Stomach (tissue), 8 donors: ENCODE measurements at regions not wholly inside any gene's neighbourhood (a gene's known extent, or its start where the extent isn't known, plus 50 kb on each side); places are given as distances from the start of the nearest gene placed in this dataset.

Source experiments
- DNase-seq, 2 donors: peaks; one replicate each; pipeline versions ENCODE4 v3.0.0 to v3.0.0-alpha.2; 2013 to 2019
- H3K27ac ChIP-seq, 5 donors: fragments of 200-600 bp in 4 of 5; sonication (generic) in 4 of 5; one replicate each; pipeline ENCODE4 v1.5.1; 2013 to 2019; ENCODE audit warnings: mild to moderate bottlenecking in 1 of 5, moderate library complexity in 1 of 5
- H3K27me3 ChIP-seq, 3 donors: fragments of 200-600 bp; sonication (generic); one replicate each; pipeline ENCODE4 v1.5.1; 2017 to 2019; ENCODE audit warnings: mixed run types in 1 of 3
- H3K36me3 ChIP-seq, 4 donors: fragments of 200-600 bp; sonication (generic); 1 replicate in 3 of 4; 2 replicates in 1 of 4; pipeline ENCODE4 v1.5.1; 2016 to 2019
- H3K4me1 ChIP-seq, 4 donors: fragments of 200-600 bp; sonication (generic); one replicate each; pipeline ENCODE4 v1.5.1; 2016 to 2019
- H3K4me3 ChIP-seq, 4 donors: fragments of 200-600 bp; sonication (generic) in 3 of 4; one replicate each; pipeline ENCODE4 v1.5.1; 2016 to 2019; ENCODE audit warnings: mild to moderate bottlenecking in 1 of 4
- H3K9me3 ChIP-seq, 4 donors: fragments of 200-600 bp; sonication (generic); one replicate each; pipeline ENCODE4 v1.5.1; 2016 to 2019
- CTCF ChIP-seq, 7 experiments: fragments of 450-650 bp in 4 of 7; fragments of 200-600 bp in 3 of 7; sonication (generic) in 3 of 7; IDR thresholded peaks; one replicate each; pipeline ENCODE4 v1.5.1; 2016 to 2019; ENCODE audit warnings: antibody characterized with exemption in 7 of 7, control low read depth in 2 of 7, mild to moderate bottlenecking in 1 of 7
- EP300 ChIP-seq: sonication (generic); formaldehyde crosslinking; IDR thresholded peaks from one replicate; pipeline ENCODE4 v1.6.1; 2017; ENCODE audit warnings: antibody characterized with exemption
- POLR2A ChIP-seq, 4 donors: fragments of 450-650 bp; IDR thresholded peaks; one replicate each; pipeline ENCODE4 v1.6.1; 2016; ENCODE audit warnings: antibody characterized with exemption in 4 of 4, control low read depth in 2 of 4, mild to moderate bottlenecking in 1 of 4, moderate library complexity in 1 of 4
- POLR2AphosphoS5 ChIP-seq, 3 donors: sonication (generic); formaldehyde crosslinking; IDR thresholded peaks; one replicate each; pipeline ENCODE4 v1.6.1; 2016; ENCODE audit warnings: antibody characterized with exemption in 3 of 3
- WGBS, 5 donors: extraction: QIAGEN DNeasy Blood & Tissue Kit in 3 of 5; methylation state at CpG; one replicate each; pipeline versions ENCODE4 v1.1.5 to v1.1.7; 2013 to 2018; 5-methylcytosine and 5-hydroxymethylcytosine counted together
- intact Hi-C: fragments of 100-400 bp; cut with DNase I; formaldehyde crosslinking; loops from one replicate; pipeline ENCODE4 v1.15.1; 2023; ENCODE audit warnings: low total_unique reads
- donor health status: healthy with polysubstance abuse.
- donor health status: Bipolar disorder and iron deficiency.
- donor health status: healthy.

GRCh38 chr7:25586513-25586912, 358.2 kb upstream of the NPVF start:
- H3K4me3 ChIP-seq, result no peak overlapping the region
- peaks cover 0 to 5% (median 0%) of the 10 kb centered on the region in 3 donors for H3K27me3 ChIP-seq
- no peak overlapping the region for H3K27ac ChIP-seq
- TF ChIP-seq EP300 (no peak), POLR2A (IDR thresholded peaks at IDR 0.05) (no peak), POLR2AphosphoS5 (IDR thresholded peaks at IDR 0.05) (no peak), CTCF (IDR thresholded peaks at IDR 0.05) (no peak)
- no peaks in the 10 kb centered on the region for H3K4me1 ChIP-seq
- intact Hi-C loops, result no loop called here
- no peaks in the 10 kb centered on the region for H3K9me3 ChIP-seq
- no peak for DNase-seq
- H3K36me3 ChIP-seq, result no peaks in the 10 kb centered on the region
- WGBS, 5 donors, result 70 to 82% (median 79%) methylated on average over 5 of the region's 5 CpGs

DNA sequence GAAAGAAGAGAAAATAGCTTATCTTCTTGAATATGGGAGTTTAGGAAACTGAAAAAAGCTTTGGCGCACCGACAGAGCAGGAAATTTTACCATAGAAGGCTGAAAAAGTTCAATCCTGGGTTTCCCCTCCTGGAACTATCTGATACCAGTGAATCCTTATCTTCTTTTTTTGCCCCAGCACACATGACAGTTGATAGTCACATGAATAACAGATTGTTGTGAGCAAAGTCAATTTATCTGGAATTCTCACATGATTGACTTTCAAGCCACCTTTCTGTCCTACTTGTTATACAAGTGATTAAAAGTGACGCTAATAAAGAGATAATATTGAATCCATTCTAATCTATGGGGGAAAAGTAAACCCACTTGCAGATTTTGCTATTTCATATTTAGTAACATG, 365.8 kb upstream of the NPVF start:
- 68 to 89% (median 76%) methylated on average over 3 of the region's 3 CpGs for WGBS, 5 donors
- no peak overlapping the region for H3K27ac ChIP-seq
- intact Hi-C loops, result no loop called here
- H3K4me3 ChIP-seq, result no peak overlapping the region
- H3K9me3 ChIP-seq, result no peaks in the 10 kb centered on the region
- H3K4me1 ChIP-seq, result no peaks in the 10 kb centered on the region
- DNase-seq, result no peak
- peaks cover 0 to 15% (median 0%) of the 10 kb centered on the region in 4 donors for H3K36me3 ChIP-seq
- TF ChIP-seq EP300 (no peak), POLR2A (IDR thresholded peaks at IDR 0.05) (no peak)
- peaks cover 0 to 5% (median 0%) of the 10 kb centered on the region in 3 donors for H3K27me3 ChIP-seq

- Histone ChIP-seq H3K27me3 (peaks cover 0 to under 1% (median 0%) of the 10 kb centered on the region in 3 donors), H3K4me3 (no peak overlapping the region), H3K36me3 (peaks cover 0 to 15% (median 0%) of the 10 kb centered on the region in 4 donors), H3K27ac (no peak overlapping the region), H3K4me1 (no peaks in the 10 kb centered on the region), H3K9me3 (no peaks in the 10 kb centered on the region)
- WGBS, 5 donors, result 57 to 65% (median 64%) methylated on average over 2 of the region's 2 CpGs
- TF ChIP-seq POLR2AphosphoS5 (IDR thresholded peaks at IDR 0.05) (no peak), POLR2A (IDR thresholded peaks at IDR 0.05) (no peak), CTCF (IDR thresholded peaks at IDR 0.05) (no peak), EP300 (no peak)
- no peak for DNase-seq
- intact Hi-C loops, result no loop called here
Observed at GRCh38 chr7:25594728-25595127, 366.4 kb upstream of the NPVF start.

DNA sequence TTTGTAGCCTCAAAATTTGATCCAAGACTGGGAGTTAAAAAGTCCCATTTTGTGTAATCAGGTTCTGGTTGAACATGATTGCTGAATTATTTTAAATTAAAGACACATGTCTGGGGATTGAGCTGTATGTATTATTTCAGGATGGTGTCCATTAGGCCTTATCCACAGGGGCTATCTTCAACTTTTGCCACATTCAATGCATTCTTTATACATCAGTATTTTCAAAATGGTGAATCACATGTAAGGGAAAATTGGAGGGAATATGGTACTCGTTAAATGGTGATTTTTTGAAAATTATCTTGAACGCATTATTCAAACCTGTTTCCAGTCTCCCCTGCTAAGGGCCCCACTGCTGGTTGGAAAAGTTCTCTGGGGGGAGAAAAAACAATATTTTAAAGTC, 367.7 kb upstream of the NPVF start:
- Histone ChIP-seq H3K9me3 (no peaks in the 10 kb centered on the region), H3K36me3 (peaks cover 0 to 15% (median 0%) of the 10 kb centered on the region in 4 donors), H3K27me3 (no peaks in the 10 kb centered on the region), H3K4me1 (no peaks in the 10 kb centered on the region), H3K27ac (no peak overlapping the region), H3K4me3 (no peak overlapping the region)
- TF ChIP-seq POLR2AphosphoS5 (IDR thresholded peaks at IDR 0.05), result no peak
- TF ChIP-seq POLR2A (IDR thresholded peaks at IDR 0.05), result no peak
- no peak for TF ChIP-seq CTCF (IDR thresholded peaks at IDR 0.05)
- no peak for TF ChIP-seq EP300
- WGBS, 5 donors, result 93 to 97% (median 96%) methylated on average over 2 of the region's 2 CpGs
- no peak for DNase-seq
- intact Hi-C loops, result no loop called here

DNA sequence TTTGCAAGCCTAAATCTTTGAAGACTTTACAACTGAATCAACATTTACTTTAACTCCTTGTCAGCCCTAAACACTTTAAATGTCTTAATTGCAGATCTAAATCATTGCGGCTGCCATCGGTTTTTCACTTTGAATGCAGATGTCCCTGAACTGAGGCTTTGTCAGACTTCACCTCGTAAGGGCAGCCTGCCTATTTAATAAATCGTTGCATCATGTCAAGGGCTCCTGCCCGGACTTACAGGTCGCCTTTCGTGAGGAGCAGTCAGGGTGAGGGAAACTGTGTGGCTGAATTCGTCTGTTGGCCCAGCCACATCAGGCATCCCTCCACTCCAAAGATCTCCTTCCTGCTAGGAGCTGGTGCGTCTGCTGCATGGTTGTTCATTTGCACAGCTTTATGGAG, 368.2 kb upstream of the NPVF start:
- DNase-seq, result no peak
- TF ChIP-seq EP300 (no peak), POLR2A (IDR thresholded peaks at IDR 0.05) (no peak), CTCF (IDR thresholded peaks at IDR 0.05) (no peak), POLR2AphosphoS5 (IDR thresholded peaks at IDR 0.05) (no peak)
- WGBS, 5 donors, result 76 to 86% (median 76%) methylated on average over 9 of the region's 9 CpGs
- Histone ChIP-seq H3K27ac (no peak overlapping the region), H3K27me3 (no peaks in the 10 kb centered on the region), H3K36me3 (peaks cover 0 to 15% (median 0%) of the 10 kb centered on the region in 4 donors), H3K4me1 (no peaks in the 10 kb centered on the region), H3K4me3 (no peak overlapping the region), H3K9me3 (no peaks in the 10 kb centered on the region)
- intact Hi-C loops, result no loop called here
